ENCODE measurements at regions not wholly inside any gene's neighbourhood (a gene's known extent, or its start where the extent isn't known, plus 50 kb on each side); places are given as distances from the start of the nearest gene placed in this dataset.

GRCh38 chr1:187451238-187451637, 622.5 kb downstream of the PLA2G4A start:
- H3K36me3 ChIP-seq (ENCODE audit: control insufficient read depth in 2 of 3, insufficient read depth in 3 of 3, low read length in 3 of 3), result no peaks in the 10 kb centered on the region
- no peaks in the 10 kb centered on the region for H3K27me3 ChIP-seq (ENCODE audit: control insufficient read depth, insufficient read depth, low read length)
- H3K4me3 ChIP-seq (ENCODE audit: low read length in 3 of 3), result no peak overlapping the region
- TF ChIP-seq CTCF (IDR thresholded peaks at IDR 0.05; ENCODE audit: borderline replicate concordance, extremely low read depth, insufficient read depth), result no peak
- H3K4me1 ChIP-seq (ENCODE audit: control insufficient read depth in 2 of 3, insufficient read depth in 2 of 3, low read depth in 1 of 3, low read length in 3 of 3), result no peaks in the 10 kb centered on the region
- no peak overlapping the region for H3K27ac ChIP-seq (ENCODE audit: low read depth in 2 of 2, low read length in 2 of 2)
- DNase-seq (no peak), FAIRE-seq (no peak)
- intact Hi-C loops (cut with DNase I), result no loop called here
- H3K9ac ChIP-seq (ENCODE audit: low read length in 3 of 3), result no peak overlapping the region
- no peaks in the 10 kb centered on the region for H3K9me3 ChIP-seq (ENCODE audit: control insufficient read depth in 2 of 3, insufficient read depth in 1 of 3, low read length in 3 of 3)

GRCh38 chr1:187454010-187454409, 625.3 kb downstream of the PLA2G4A start:
- Histone ChIP-seq H3K4me1 (ENCODE audit: control insufficient read depth in 2 of 3, insufficient read depth in 2 of 3, low read depth in 1 of 3, low read length in 3 of 3) (no peaks in the 10 kb centered on the region), H3K9ac (ENCODE audit: low read length in 3 of 3) (no peak overlapping the region), H3K4me3 (ENCODE audit: low read length in 3 of 3) (no peak overlapping the region), H3K9me3 (ENCODE audit: control insufficient read depth in 2 of 3, insufficient read depth in 1 of 3, low read length in 3 of 3) (no peaks in the 10 kb centered on the region), H3K27ac (ENCODE audit: low read depth in 2 of 2, low read length in 2 of 2) (no peak overlapping the region), H3K27me3 (ENCODE audit: control insufficient read depth, insufficient read depth, low read length) (no peaks in the 10 kb centered on the region), H3K36me3 (ENCODE audit: control insufficient read depth in 2 of 3, insufficient read depth in 3 of 3, low read length in 3 of 3) (no peaks in the 10 kb centered on the region)
- DNase-seq, result no peak
- no peak for FAIRE-seq
- intact Hi-C loops (cut with DNase I), result no loop called here
- no peak for TF ChIP-seq CTCF (IDR thresholded peaks at IDR 0.05; ENCODE audit: borderline replicate concordance, extremely low read depth, insufficient read depth)

- DNase-seq, result no peak
- H3K27ac ChIP-seq (ENCODE audit: low read depth in 2 of 2, low read length in 2 of 2), result no peak overlapping the region
- intact Hi-C loops (cut with DNase I), result no loop called here
- no peaks in the 10 kb centered on the region for H3K27me3 ChIP-seq (ENCODE audit: control insufficient read depth, insufficient read depth, low read length)
- H3K36me3 ChIP-seq (ENCODE audit: control insufficient read depth in 2 of 3, insufficient read depth in 3 of 3, low read length in 3 of 3), result no peaks in the 10 kb centered on the region
- H3K9ac ChIP-seq (ENCODE audit: low read length in 3 of 3), result no peak overlapping the region
- no peak for FAIRE-seq
- H3K4me3 ChIP-seq (ENCODE audit: low read length in 3 of 3), result no peak overlapping the region
- TF ChIP-seq CTCF (IDR thresholded peaks at IDR 0.05; ENCODE audit: borderline replicate concordance, extremely low read depth, insufficient read depth), result no peak
- no peaks in the 10 kb centered on the region for H3K9me3 ChIP-seq (ENCODE audit: control insufficient read depth in 2 of 3, insufficient read depth in 1 of 3, low read length in 3 of 3)
- H3K4me1 ChIP-seq (ENCODE audit: control insufficient read depth in 2 of 3, insufficient read depth in 2 of 3, low read depth in 1 of 3, low read length in 3 of 3), result no peaks in the 10 kb centered on the region
These were observed 627.7 kb downstream of the PLA2G4A start for GRCh38 chr1:187456446-187456845.

- Histone ChIP-seq H3K27ac (ENCODE audit: low read depth in 2 of 2, low read length in 2 of 2) (no peak overlapping the region), H3K9me3 (ENCODE audit: control insufficient read depth in 2 of 3, insufficient read depth in 1 of 3, low read length in 3 of 3) (peaks cover 0 to 4% (median 0%) of the 10 kb centered on the region in 3 donors), H3K27me3 (ENCODE audit: control insufficient read depth, insufficient read depth, low read length) (no peaks in the 10 kb centered on the region), H3K9ac (ENCODE audit: low read length in 3 of 3) (no peak overlapping the region), H3K4me3 (ENCODE audit: low read length in 3 of 3) (no peak overlapping the region), H3K36me3 (ENCODE audit: control insufficient read depth in 2 of 3, insufficient read depth in 3 of 3, low read length in 3 of 3) (no peaks in the 10 kb centered on the region), H3K4me1 (ENCODE audit: control insufficient read depth in 2 of 3, insufficient read depth in 2 of 3, low read depth in 1 of 3, low read length in 3 of 3) (no peaks in the 10 kb centered on the region)
- no peak for TF ChIP-seq CTCF (IDR thresholded peaks at IDR 0.05; ENCODE audit: borderline replicate concordance, extremely low read depth, insufficient read depth)
- intact Hi-C loops (cut with DNase I), result no loop called here
- no peak for DNase-seq
- FAIRE-seq, result no peak
These were observed 631.3 kb downstream of the PLA2G4A start for GRCh38 chr1:187460093-187460492.
